Stomach (tissue), 8 donors: ENCODE measurements at regions not wholly inside any gene's neighbourhood (a gene's known extent, or its start where the extent isn't known, plus 50 kb on each side); places are given as distances from the start of the nearest gene placed in this dataset.

ENCODE experiments used
- DNase-seq, 2 donors: peaks; one replicate each; pipeline versions ENCODE4 v3.0.0 to v3.0.0-alpha.2; 2013 to 2019
- H3K27ac ChIP-seq, 5 donors: fragments of 200-600 bp in 4 of 5; sonication (generic) in 4 of 5; one replicate each; pipeline ENCODE4 v1.5.1; 2013 to 2019; ENCODE audit warnings: mild to moderate bottlenecking in 1 of 5, moderate library complexity in 1 of 5
- H3K27me3 ChIP-seq, 3 donors: fragments of 200-600 bp; sonication (generic); one replicate each; pipeline ENCODE4 v1.5.1; 2017 to 2019; ENCODE audit warnings: mixed run types in 1 of 3
- H3K36me3 ChIP-seq, 4 donors: fragments of 200-600 bp; sonication (generic); 1 replicate in 3 of 4; 2 replicates in 1 of 4; pipeline ENCODE4 v1.5.1; 2016 to 2019
- H3K4me1 ChIP-seq, 4 donors: fragments of 200-600 bp; sonication (generic); one replicate each; pipeline ENCODE4 v1.5.1; 2016 to 2019
- H3K4me3 ChIP-seq, 4 donors: fragments of 200-600 bp; sonication (generic) in 3 of 4; one replicate each; pipeline ENCODE4 v1.5.1; 2016 to 2019; ENCODE audit warnings: mild to moderate bottlenecking in 1 of 4
- H3K9me3 ChIP-seq, 4 donors: fragments of 200-600 bp; sonication (generic); one replicate each; pipeline ENCODE4 v1.5.1; 2016 to 2019
- EP300 ChIP-seq: sonication (generic); formaldehyde crosslinking; IDR thresholded peaks from one replicate; pipeline ENCODE4 v1.6.1; 2017; ENCODE audit warnings: antibody characterized with exemption
- POLR2A ChIP-seq, 4 donors: fragments of 450-650 bp; IDR thresholded peaks; one replicate each; pipeline ENCODE4 v1.6.1; 2016; ENCODE audit warnings: antibody characterized with exemption in 4 of 4, control low read depth in 2 of 4, mild to moderate bottlenecking in 1 of 4, moderate library complexity in 1 of 4
- POLR2AphosphoS5 ChIP-seq, 3 donors: sonication (generic); formaldehyde crosslinking; IDR thresholded peaks; one replicate each; pipeline ENCODE4 v1.6.1; 2016; ENCODE audit warnings: antibody characterized with exemption in 3 of 3
- WGBS, 5 donors: extraction: QIAGEN DNeasy Blood & Tissue Kit in 3 of 5; methylation state at CpG; one replicate each; pipeline versions ENCODE4 v1.1.5 to v1.1.7; 2013 to 2018; 5-methylcytosine and 5-hydroxymethylcytosine counted together
- intact Hi-C: fragments of 100-400 bp; cut with DNase I; formaldehyde crosslinking; loops from one replicate; pipeline ENCODE4 v1.15.1; 2023; ENCODE audit warnings: low total_unique reads
- TF ChIP-seq, protein P1 (sequence below), 7 experiments: fragments of 450-650 bp in 4 of 7; fragments of 200-600 bp in 3 of 7; sonication (generic) in 3 of 7; IDR thresholded peaks; one replicate each; pipeline ENCODE4 v1.5.1; 2016 to 2019; ENCODE audit warnings: antibody characterized with exemption in 7 of 7, control low read depth in 2 of 7, mild to moderate bottlenecking in 1 of 7
- donor health status: healthy with polysubstance abuse.
- donor health status: Bipolar disorder and iron deficiency.
- donor health status: healthy.

DNA sequence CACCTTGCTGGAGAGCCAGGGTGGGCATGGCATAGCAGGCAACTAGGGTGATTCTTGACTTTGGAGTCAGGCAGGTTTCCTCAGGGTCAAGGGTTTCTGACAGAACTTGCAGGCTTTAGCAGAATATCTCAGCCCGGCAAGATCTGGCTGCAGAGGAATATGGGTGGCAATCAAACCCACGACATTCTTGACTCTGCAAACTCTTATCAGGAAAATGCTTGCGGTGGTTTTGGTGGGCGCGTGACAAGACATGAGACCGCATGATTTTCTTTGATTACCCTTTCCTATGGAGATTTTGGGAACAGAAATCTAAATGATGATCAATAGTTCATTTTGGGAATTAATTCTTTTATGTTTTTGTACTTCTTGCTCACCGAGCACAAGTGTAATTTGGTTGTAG is 449.5 kb downstream of the VRK1 start:
- H3K27ac ChIP-seq = no peak overlapping the region
- WGBS, 5 donors = 80 to 89% (median 89%) methylated on average over 7 of the region's 7 CpGs
- H3K27me3 ChIP-seq = no peaks in the 10 kb centered on the region
- H3K4me3 ChIP-seq = no peak overlapping the region
- TF ChIP-seq POLR2A (IDR thresholded peaks at IDR 0.05) (no peak), EP300 (no peak), POLR2AphosphoS5 (IDR thresholded peaks at IDR 0.05) (no peak)
- TF ChIP-seq, protein P1, sequence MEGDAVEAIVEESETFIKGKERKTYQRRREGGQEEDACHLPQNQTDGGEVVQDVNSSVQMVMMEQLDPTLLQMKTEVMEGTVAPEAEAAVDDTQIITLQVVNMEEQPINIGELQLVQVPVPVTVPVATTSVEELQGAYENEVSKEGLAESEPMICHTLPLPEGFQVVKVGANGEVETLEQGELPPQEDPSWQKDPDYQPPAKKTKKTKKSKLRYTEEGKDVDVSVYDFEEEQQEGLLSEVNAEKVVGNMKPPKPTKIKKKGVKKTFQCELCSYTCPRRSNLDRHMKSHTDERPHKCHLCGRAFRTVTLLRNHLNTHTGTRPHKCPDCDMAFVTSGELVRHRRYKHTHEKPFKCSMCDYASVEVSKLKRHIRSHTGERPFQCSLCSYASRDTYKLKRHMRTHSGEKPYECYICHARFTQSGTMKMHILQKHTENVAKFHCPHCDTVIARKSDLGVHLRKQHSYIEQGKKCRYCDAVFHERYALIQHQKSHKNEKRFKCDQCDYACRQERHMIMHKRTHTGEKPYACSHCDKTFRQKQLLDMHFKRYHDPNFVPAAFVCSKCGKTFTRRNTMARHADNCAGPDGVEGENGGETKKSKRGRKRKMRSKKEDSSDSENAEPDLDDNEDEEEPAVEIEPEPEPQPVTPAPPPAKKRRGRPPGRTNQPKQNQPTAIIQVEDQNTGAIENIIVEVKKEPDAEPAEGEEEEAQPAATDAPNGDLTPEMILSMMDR (IDR thresholded peaks at IDR 0.05) = no peak
- intact Hi-C loops = no loop called here
- H3K36me3 ChIP-seq = no peaks in the 10 kb centered on the region
- no peaks in the 10 kb centered on the region for H3K9me3 ChIP-seq
- H3K4me1 ChIP-seq = no peaks in the 10 kb centered on the region
- no peak for DNase-seq

DNA sequence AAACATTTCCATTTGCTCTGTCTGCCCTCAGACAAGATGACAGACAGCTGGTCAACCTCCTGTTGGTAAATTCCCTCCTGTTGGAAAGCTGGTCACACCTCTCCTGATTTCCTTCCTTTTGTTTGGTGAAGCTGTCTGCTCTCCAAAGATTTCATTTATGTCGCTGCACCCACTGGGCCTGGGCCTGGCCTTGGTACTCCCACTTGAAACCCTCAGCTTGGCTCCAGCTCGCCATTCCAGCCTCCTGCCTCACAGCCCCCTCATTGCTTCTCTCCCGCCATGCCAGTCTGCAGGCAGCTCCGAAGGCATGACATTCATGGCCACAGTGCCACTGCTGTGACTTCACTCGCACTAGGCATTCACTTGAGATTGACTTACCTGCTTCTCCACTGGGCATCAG is 451.8 kb downstream of the VRK1 start:
- 87 to 88% (median 88%) methylated on average over 5 of the region's 5 CpGs for WGBS, 5 donors
- DNase-seq = no peak
- TF ChIP-seq POLR2A (IDR thresholded peaks at IDR 0.05) (no peak), POLR2AphosphoS5 (IDR thresholded peaks at IDR 0.05) (no peak), EP300 (no peak)
- TF ChIP-seq, protein P1 (IDR thresholded peaks at IDR 0.05) = no peak
- Histone ChIP-seq H3K27ac (no peak overlapping the region), H3K27me3 (no peaks in the 10 kb centered on the region), H3K9me3 (peaks cover 0 to 6% (median 0%) of the 10 kb centered on the region in 4 donors), H3K36me3 (no peaks in the 10 kb centered on the region), H3K4me3 (no peak overlapping the region), H3K4me1 (no peaks in the 10 kb centered on the region)
- intact Hi-C loops = no loop called here

DNA sequence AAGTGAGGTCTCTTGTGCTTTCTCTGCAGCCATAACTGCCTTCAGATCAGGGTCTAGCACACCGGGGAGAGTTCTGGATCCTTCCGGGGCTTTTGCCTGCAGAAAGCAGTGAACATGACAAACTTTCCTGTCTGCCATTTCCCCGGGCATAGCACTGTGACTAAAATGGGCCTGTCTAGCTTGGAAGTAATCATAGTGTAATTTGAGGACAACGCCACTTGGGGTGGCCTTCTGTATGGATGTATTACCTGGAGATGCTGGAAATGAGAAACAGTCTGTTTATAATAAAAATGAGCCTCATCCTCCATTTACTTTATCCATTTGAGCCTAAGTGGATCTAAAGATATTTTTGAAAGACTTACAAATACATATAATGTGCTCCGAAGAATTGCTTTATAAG is 453.7 kb downstream of the VRK1 start:
- Histone ChIP-seq H3K4me1 (no peaks in the 10 kb centered on the region), H3K27me3 (no peaks in the 10 kb centered on the region), H3K27ac (no peak overlapping the region), H3K36me3 (no peaks in the 10 kb centered on the region), H3K9me3 (peaks cover 0 to 6% (median 0%) of the 10 kb centered on the region in 4 donors), H3K4me3 (no peak overlapping the region)
- 69 to 80% (median 78%) methylated on average over 5 of the region's 5 CpGs for WGBS, 5 donors
- intact Hi-C loops = no loop called here
- no peak for DNase-seq
- TF ChIP-seq EP300 (no peak), POLR2AphosphoS5 (IDR thresholded peaks at IDR 0.05) (no peak), POLR2A (IDR thresholded peaks at IDR 0.05) (no peak)
- TF ChIP-seq, protein P1 (IDR thresholded peaks at IDR 0.05) = no peak

DNA sequence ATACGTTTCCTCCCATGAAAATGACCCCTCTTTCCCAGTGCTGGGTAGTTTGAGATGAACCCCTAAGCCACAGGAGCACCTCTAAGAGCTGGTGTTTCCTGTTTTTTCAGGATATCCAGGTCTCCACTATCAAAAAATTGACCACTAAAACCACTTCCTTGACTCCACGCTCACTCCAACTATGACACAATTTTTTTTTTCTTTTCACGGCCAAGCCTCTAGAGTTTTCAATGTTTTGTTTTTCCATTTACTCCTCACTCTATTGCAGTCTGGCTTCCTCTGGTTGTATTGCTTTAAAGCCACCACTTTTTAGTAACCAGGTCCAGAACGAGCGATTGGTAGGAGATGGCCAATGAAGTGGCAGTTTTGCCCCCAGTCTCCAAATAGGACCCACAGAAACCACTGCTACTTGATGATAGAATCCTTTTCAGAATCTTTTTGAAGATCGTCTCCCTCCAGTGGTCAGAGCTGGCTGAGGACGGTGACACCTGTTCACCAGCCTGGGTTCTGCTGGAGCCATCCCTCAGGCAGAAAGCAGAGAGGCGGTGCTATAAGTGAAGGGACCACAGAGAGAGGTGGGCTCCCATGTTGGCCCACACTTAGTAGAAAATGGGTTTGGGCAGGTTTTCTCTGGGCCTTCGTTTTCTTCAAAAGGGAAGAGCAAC is 454.4 kb downstream of the VRK1 start:
- Histone ChIP-seq H3K36me3 (no peaks in the 10 kb centered on the region), H3K27ac (no peak overlapping the region), H3K4me3 (no peak overlapping the region), H3K4me1 (no peaks in the 10 kb centered on the region), H3K9me3 (peaks cover 0 to 6% (median 0%) of the 10 kb centered on the region in 4 donors), H3K27me3 (no peaks in the 10 kb centered on the region)
- no peak for DNase-seq
- 44 to 60% (median 56%) methylated on average over 9 of the region's 9 CpGs for WGBS, 5 donors
- no peak for TF ChIP-seq EP300
- TF ChIP-seq POLR2A (IDR thresholded peaks at IDR 0.05) = no peak
- no peak for TF ChIP-seq POLR2AphosphoS5 (IDR thresholded peaks at IDR 0.05)
- TF ChIP-seq, protein P1 (IDR thresholded peaks at IDR 0.05) = no peak
- intact Hi-C loops = no loop called here
